DMS 273 (cell line): ENCODE measurements at regions not wholly inside any gene's neighbourhood (a gene's known extent, or its start where the extent isn't known, plus 50 kb on each side); places are given as distances from the start of the nearest gene placed in this dataset.

Experiments used
- DNase-seq: peaks from one replicate; lab custom pipeline; 2025; ENCODE audit not compliant: unreplicated experiment; lab: John Stamatoyannopoulos, UW

- DNase-seq: no peak
Observed at GRCh38 chr7:41754046-41754445, 51.2 kb upstream of the INHBA start.
